LNCaP clone FGC (cell line): ENCODE measurements at regions not wholly inside any gene's neighbourhood (a gene's known extent, or its start where the extent isn't known, plus 50 kb on each side); places are given as distances from the start of the nearest gene placed in this dataset.

ENCODE experiments used
- DNase-seq: peaks from one replicate; pipeline ENCODE4 v3.0.0-alpha.2; 2011; ENCODE audit warnings: low read depth
- H3K4me3 ChIP-seq: 2 replicates; pipeline ENCODE4 v1.5.1; 2011; ENCODE audit warnings: mild to moderate bottlenecking, low read depth, low read length, control low read depth
- TF ChIP-seq, protein P1 (sequence below): IDR thresholded peaks from 2 replicates; pipeline ENCODE4 v1.5.1; 2012; ENCODE audit warnings: mild to moderate bottlenecking; ENCODE audit not compliant: control insufficient read depth, insufficient read depth; ENCODE audit errors: extremely low read depth

DNA sequence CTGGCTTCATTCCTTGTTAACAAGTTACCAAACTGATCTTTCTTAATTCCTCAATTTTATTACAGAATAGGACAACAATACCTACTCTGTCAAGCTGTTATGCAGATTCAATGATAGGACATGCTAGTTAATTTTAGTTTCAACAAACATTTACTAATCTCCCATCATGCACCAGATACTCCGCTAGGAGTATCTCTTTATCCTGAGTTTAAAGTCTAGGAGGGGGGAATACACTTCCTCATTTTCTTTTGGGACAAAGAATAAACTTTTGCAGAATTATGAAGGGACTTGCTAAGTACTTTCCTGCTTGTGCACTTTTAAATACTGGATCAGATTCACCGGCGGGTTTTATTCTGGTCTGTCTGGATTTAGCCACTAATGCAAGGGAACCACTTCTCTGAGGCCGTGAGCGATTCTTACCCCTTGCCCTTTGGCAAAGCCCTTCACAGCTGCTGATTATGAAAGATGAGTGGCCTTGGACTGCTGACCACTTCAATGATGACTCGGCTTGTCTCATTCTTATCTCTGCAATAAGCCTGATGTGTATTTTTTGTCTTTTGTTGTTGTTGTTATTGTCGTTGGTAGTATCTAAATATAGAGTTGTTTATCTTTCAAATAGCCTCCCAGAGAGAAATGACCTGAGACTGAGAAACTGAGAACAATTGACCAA lies 73.9 kb downstream of the RMI1 start:
- no peak for DNase-seq
- no peak overlapping the region for H3K4me3 ChIP-seq
- TF ChIP-seq, protein P1, sequence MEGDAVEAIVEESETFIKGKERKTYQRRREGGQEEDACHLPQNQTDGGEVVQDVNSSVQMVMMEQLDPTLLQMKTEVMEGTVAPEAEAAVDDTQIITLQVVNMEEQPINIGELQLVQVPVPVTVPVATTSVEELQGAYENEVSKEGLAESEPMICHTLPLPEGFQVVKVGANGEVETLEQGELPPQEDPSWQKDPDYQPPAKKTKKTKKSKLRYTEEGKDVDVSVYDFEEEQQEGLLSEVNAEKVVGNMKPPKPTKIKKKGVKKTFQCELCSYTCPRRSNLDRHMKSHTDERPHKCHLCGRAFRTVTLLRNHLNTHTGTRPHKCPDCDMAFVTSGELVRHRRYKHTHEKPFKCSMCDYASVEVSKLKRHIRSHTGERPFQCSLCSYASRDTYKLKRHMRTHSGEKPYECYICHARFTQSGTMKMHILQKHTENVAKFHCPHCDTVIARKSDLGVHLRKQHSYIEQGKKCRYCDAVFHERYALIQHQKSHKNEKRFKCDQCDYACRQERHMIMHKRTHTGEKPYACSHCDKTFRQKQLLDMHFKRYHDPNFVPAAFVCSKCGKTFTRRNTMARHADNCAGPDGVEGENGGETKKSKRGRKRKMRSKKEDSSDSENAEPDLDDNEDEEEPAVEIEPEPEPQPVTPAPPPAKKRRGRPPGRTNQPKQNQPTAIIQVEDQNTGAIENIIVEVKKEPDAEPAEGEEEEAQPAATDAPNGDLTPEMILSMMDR: no peak

DNA sequence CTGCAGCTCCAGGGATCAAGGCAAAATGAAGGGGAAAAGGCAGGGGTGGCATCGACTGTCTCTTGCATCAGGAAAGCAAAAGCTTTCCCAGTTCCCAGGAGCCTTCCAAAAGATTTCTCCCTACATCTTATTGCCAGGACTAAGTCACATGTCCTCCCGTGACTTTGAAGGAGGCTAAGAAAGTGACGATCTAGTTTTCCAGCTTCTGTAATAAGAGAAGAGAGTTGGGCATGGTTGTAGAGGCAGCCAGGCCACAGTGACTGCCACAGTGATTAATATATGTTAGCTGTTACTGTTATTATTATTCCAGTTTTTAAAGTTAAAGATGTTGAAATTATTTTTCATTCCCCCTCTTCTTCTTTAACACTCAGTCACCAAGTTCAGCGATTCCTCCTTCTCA lies 77.1 kb downstream of the RMI1 start:
- no peak overlapping the region for H3K4me3 ChIP-seq
- no peak for DNase-seq
- TF ChIP-seq, protein P1: no peak

DNA sequence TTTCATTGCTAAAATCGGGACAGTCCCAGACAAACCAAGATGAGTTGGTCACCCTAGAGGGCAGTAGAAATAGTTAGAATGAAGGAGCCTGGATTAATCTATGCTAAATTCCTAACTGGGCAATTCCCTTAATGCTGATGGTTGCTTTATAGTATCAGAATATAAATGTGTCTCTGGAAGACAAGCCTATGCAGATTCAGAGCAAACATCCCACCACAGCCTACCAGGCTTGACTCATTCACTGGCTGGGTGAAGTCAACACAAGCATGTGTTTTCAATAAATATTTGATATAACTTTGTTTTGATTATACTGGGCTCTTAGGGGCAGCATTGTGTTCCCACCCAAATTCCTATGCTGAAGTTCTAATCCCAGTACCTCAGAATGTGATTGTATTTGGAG lies 79.3 kb downstream of the RMI1 start:
- no peak for DNase-seq
- TF ChIP-seq, protein P1: 0 out of 2 replicates have a peak, but pooled peaks have one; percentile 3
- no peak overlapping the region for H3K4me3 ChIP-seq

DNA sequence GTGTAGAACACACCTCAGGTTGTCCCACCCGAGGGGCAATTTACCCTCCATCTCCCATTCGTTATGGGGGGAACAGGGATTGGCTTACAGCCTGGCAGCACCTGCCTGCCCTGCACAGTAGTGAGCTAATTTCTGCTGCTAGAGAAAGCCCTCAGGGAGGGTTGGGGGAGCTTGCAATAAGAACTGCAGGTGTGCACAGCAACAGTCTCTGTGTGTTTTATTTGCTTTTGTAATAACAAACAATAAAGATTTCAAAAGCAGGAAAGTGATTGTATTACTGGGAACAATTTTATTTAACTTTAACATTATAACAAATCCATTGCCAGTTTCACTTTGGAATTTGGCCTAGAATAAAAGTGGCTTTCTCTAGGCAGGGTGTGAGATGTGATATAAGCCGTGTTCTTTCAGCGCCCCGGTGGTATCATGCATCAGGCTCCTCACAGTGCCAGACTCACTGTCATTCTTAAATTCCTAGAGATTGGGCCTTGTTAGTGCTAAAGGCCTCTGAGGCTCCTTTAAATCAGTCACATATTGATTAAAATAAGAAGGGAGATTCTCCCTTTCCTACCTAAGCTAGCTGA lies 81.1 kb downstream of the RMI1 start:
- no peak overlapping the region for H3K4me3 ChIP-seq
- TF ChIP-seq, protein P1: no peak
- DNase-seq: peak; percentile 90

DNA sequence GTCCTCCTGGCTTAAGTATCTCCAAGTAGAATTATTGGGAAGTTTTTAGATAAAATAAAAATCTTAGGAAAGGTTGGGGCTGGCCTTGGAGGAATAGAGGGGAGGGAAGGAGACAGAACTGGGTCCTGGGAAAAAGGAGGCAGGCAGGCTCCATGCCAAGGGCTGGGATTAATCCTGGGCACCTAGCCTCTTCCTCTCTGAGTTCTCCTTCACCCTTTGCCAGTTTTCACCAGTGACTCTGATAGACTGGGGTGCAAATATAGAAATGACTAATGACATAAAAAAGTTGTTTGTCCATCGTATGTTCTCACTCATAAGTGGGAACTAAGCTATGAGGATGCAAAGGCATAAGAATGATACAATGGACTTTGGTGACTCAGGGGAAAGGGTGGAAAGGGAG lies 81.9 kb downstream of the RMI1 start:
- TF ChIP-seq, protein P1: no peak

DNA sequence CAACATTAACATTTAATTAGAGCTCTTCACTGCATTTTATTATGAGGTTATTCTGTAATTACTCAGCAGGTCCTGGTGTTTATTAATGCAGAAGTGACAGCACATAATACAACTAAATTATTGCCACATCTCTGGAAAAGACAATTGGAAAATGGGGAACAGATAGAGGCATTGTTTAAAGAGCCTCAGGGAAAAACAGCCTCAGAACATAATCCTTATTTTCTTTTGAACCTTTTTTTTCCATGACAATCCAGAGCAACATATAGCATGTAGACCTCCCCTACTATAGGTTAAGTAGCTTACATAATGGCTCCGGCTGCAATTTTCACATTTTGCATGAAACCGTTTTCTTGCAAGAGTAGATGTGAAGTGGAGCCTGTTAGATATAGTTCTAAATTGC lies 87.2 kb downstream of the RMI1 start:
- H3K4me3 ChIP-seq: no peak overlapping the region
- TF ChIP-seq, protein P1: no peak
- no peak for DNase-seq

More for the DNA sequence above, 81.9 kb downstream of the RMI1 start:
- peak; percentile 36 for DNase-seq
- H3K4me3 ChIP-seq: no peak overlapping the region

DNA sequence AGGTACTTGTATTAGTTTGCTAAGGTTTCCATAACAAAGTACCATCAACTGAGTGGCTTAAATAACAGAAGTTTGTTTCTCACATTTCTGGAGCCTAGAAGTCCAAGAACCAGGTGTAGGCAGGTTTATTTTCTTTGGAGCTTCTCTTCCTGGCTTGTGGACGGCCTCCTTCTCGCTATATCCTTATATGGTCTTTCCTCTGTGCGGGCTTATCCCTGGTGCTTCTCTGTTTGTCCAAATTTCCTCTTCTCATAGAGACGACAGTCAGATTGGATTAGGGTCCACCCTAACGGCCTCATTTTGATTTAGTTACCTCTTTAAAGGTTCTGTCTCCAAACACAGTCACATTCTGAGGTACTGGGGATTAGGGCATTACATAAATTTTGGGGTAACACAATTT lies 88.3 kb downstream of the RMI1 start:
- no peak overlapping the region for H3K4me3 ChIP-seq
- no peak for DNase-seq
- TF ChIP-seq, protein P1: no peak
